Type B pancreatic cell (in vitro differentiated cells): ENCODE measurements at regions not wholly inside any gene's neighbourhood (a gene's known extent, or its start where the extent isn't known, plus 50 kb on each side); places are given as distances from the start of the nearest gene placed in this dataset.

Experiments used
- DNase-seq: peaks from one replicate; pipeline ENCODE4 v3.0.0; 2021; ENCODE audit warnings: mixed read lengths; ENCODE audit not compliant: unreplicated experiment; ENCODE audit errors: extremely low spot score
- H3K27ac Mint-ChIP-seq: 2 replicates; pipeline ENCODE4 v1.8.0; 2021; ENCODE audit warnings: mild to moderate bottlenecking, mixed read lengths
- H3K27me3 Mint-ChIP-seq: 2 replicates; pipeline ENCODE4 v1.8.0; 2021; ENCODE audit warnings: mixed read lengths
- H3K36me3 Mint-ChIP-seq: 2 replicates; pipeline ENCODE4 v1.8.0; 2021; ENCODE audit warnings: mixed read lengths
- H3K4me1 Mint-ChIP-seq: one replicate; pipeline ENCODE4 v1.8.0; 2021; ENCODE audit warnings: mixed read lengths; ENCODE audit not compliant: unreplicated experiment
- H3K4me3 Mint-ChIP-seq: 2 replicates; pipeline ENCODE4 v1.8.0; 2021; ENCODE audit warnings: mild to moderate bottlenecking, mixed read lengths
- H3K9me3 Mint-ChIP-seq: 2 replicates; pipeline ENCODE4 v1.8.0; 2021; ENCODE audit warnings: mixed read lengths
- TF ChIP-seq, protein P1 (sequence below): fragments of 200-600 bp; sonication (generic); conservative IDR thresholded peaks from 2 replicates; pipeline ENCODE4 v1.5.0; 2021; ENCODE audit warnings: antibody characterized with exemption, mild to moderate bottlenecking

- no peak overlapping the region for H3K4me3 Mint-ChIP-seq
- no peaks in the 10 kb centered on the region for H3K27me3 Mint-ChIP-seq
- no peak for DNase-seq
- H3K36me3 Mint-ChIP-seq = no peaks in the 10 kb centered on the region
- H3K27ac Mint-ChIP-seq = no peak overlapping the region
- H3K9me3 Mint-ChIP-seq = no peaks in the 10 kb centered on the region
- TF ChIP-seq, protein P1, sequence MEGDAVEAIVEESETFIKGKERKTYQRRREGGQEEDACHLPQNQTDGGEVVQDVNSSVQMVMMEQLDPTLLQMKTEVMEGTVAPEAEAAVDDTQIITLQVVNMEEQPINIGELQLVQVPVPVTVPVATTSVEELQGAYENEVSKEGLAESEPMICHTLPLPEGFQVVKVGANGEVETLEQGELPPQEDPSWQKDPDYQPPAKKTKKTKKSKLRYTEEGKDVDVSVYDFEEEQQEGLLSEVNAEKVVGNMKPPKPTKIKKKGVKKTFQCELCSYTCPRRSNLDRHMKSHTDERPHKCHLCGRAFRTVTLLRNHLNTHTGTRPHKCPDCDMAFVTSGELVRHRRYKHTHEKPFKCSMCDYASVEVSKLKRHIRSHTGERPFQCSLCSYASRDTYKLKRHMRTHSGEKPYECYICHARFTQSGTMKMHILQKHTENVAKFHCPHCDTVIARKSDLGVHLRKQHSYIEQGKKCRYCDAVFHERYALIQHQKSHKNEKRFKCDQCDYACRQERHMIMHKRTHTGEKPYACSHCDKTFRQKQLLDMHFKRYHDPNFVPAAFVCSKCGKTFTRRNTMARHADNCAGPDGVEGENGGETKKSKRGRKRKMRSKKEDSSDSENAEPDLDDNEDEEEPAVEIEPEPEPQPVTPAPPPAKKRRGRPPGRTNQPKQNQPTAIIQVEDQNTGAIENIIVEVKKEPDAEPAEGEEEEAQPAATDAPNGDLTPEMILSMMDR = no peak
- peaks cover 10% of the 10 kb centered on the region for H3K4me1 Mint-ChIP-seq
Measured at GRCh38 chr4:71255976-71256375, 82.8 kb upstream of the SLC4A4 start.

DNA sequence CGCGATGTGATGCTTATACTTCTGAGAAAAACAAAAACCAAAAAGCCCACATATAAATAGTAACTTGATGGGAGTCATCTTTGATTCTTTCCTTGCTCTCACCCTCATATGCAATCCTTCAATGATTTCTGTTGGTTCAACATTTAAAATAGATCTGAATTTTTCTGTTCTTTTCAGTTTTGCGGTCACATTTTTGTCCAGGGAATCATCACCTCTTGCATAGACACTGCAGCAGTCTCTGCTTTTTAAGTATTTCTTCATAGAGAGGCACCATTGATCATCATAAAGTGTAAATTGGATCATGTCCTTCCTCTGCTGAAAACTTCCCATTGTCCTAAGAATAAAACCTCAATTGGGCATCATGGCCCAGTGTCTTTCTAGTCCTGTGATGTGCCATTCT lies 81.1 kb upstream of the SLC4A4 start:
- TF ChIP-seq, protein P1 = no peak
- H3K4me1 Mint-ChIP-seq = peaks cover 4% of the 10 kb centered on the region
- no peaks in the 10 kb centered on the region for H3K36me3 Mint-ChIP-seq
- H3K27me3 Mint-ChIP-seq = no peaks in the 10 kb centered on the region
- no peak for DNase-seq
- no peak overlapping the region for H3K27ac Mint-ChIP-seq
- no peak overlapping the region for H3K4me3 Mint-ChIP-seq
- no peaks in the 10 kb centered on the region for H3K9me3 Mint-ChIP-seq

GRCh38 chr4:71258323-71258722 lies 80.5 kb upstream of the SLC4A4 start:
- Mint-ChIP-seq H3K9me3 (no peaks in the 10 kb centered on the region), H3K36me3 (no peaks in the 10 kb centered on the region), H3K4me1 (peaks cover 4% of the 10 kb centered on the region), H3K27ac (no peak overlapping the region), H3K27me3 (no peaks in the 10 kb centered on the region), H3K4me3 (no peak overlapping the region)
- no peak for DNase-seq
- TF ChIP-seq, protein P1 = no peak

DNA sequence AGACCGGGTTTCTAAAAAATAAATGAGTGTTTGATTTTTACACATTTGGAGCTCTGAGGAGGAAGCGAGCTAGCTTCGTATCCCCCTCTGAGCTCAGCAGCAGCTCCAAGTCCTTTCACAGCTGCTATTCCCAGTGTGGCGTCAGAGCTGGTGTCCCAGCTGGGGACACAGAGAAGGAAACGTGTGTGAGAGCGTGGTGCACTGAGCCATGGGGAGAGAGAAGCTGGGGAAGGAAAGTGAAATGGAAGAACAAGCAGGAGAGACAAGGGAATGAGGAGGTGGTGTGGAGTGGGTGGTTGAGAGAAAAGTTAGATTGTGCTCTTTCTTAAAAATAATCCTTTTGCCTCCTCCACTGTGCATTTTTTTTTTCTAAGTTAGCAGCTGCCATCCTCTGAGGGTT lies 79.5 kb upstream of the SLC4A4 start:
- Mint-ChIP-seq H3K36me3 (no peaks in the 10 kb centered on the region), H3K4me3 (no peak overlapping the region), H3K9me3 (no peaks in the 10 kb centered on the region), H3K4me1 (no peaks in the 10 kb centered on the region), H3K27me3 (no peaks in the 10 kb centered on the region), H3K27ac (no peak overlapping the region)
- DNase-seq = no peak
- TF ChIP-seq, protein P1 = no peak

- no peaks in the 10 kb centered on the region for H3K4me1 Mint-ChIP-seq
- DNase-seq = no peak
- H3K36me3 Mint-ChIP-seq = no peaks in the 10 kb centered on the region
- TF ChIP-seq, protein P1 = no peak
- no peaks in the 10 kb centered on the region for H3K27me3 Mint-ChIP-seq
- no peak overlapping the region for H3K27ac Mint-ChIP-seq
- no peak overlapping the region for H3K4me3 Mint-ChIP-seq
- no peaks in the 10 kb centered on the region for H3K9me3 Mint-ChIP-seq
Measured at GRCh38 chr4:71259911-71260331, 78.9 kb upstream of the SLC4A4 start.

- DNase-seq = no peak
- Mint-ChIP-seq H3K36me3 (no peaks in the 10 kb centered on the region), H3K27me3 (no peaks in the 10 kb centered on the region), H3K27ac (no peak overlapping the region), H3K4me1 (no peaks in the 10 kb centered on the region), H3K4me3 (no peak overlapping the region), H3K9me3 (no peaks in the 10 kb centered on the region)
- TF ChIP-seq, protein P1 = no peak
Measured at GRCh38 chr4:71260544-71260943, 78.3 kb upstream of the SLC4A4 start.
